ENCODE measurements at regions not wholly inside any gene's neighbourhood (a gene's known extent, or its start where the extent isn't known, plus 50 kb on each side); places are given as distances from the start of the nearest gene placed in this dataset.
"Not testable (repeated sequence)": the region's sequence is repeated elsewhere in the genome, so short reads cannot be mapped to it uniquely, and the experiment has no call there.

DNA sequence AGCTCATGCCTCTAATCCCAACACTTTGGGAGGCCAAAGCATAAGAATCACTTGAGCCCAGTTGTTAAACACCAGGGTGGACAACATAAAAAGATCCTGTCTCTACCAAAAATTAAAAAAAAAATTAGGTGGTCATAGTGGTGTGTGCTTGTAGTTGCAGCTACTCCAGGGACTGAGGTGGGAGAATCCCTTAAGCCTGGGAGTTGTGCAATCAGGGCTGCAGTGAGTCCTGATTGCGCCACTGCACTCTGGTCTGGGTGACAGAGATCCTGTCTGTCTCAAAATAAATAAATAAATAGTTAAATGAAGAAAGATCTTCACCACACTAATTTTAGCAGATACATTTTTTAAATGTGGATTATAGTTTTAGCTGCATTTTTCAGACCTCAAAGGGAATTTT lies 433.2 kb downstream of the MAT2B start:
- DNase-seq (ENCODE audit: low read depth in 2 of 2, low spot score in 1 of 2) = no peak

DNA sequence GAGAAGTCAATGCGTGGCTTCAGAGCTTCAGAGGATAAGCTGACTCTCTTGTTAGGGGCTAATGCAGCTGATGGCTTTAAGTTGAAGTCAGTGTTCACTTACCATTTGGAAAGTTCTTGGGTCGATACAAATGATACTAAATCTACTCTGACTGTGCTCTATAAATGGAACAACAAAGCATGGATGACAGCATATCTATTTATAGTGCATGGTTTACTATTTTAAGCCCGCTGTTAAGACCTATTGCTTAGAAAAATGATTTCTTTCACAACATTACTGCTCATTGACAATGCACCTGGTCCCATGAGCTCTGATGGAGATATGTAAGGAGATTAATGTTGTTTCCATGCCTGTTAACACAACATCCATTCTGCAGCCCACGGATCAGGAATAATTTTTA lies 435.7 kb downstream of the MAT2B start:
- no peak for DNase-seq (ENCODE audit: low read depth in 2 of 2, low spot score in 1 of 2)

GRCh38 chr5:163943546-163943945 lies 438.1 kb downstream of the MAT2B start:
- no peak for DNase-seq (ENCODE audit: low read depth in 2 of 2, low spot score in 1 of 2)

GRCh38 chr5:163944738-163945137 lies 439.3 kb downstream of the MAT2B start:
- no peak for DNase-seq (ENCODE audit: low read depth in 2 of 2, low spot score in 1 of 2)

DNA sequence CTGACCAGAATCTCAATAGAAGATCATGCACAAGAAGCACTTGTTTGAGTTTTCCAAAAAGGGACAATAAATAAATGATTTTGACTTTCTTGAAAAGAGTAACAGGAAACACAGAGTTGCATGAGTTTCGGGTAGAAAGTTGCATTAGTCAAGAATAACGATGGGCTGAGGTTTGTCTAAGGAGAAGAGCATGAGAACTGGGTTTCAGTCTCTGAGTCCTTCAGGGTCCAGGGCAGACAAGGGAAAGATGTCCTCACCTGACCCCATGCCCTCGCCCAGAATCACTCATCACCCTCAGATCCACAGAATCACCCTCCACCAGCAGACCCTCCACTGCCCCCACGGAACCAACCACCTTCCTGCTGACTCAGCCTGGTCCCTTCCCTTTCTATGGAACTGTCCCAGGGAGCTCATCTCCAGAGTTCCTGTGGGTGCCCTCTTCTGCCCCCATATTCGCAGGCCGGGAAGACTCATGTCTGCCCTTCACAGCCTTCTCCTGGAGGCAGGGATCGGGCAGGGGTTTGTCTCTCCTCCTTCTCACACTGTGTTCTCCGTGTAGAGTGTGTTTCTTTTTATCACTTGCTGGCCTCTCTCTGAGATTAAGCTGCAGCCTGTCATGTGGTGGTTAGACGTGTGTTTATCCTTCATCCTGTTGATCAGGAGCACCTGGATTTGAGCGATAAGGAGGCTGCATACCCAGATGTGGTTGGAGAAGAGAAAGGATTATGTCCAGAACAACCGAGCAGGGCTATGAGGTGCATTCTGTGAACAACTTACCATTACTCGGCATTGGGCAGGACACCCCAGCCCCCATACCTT lies 442.6 kb downstream of the MAT2B start:
- no peak for DNase-seq (ENCODE audit: low read depth in 2 of 2, low spot score in 1 of 2)

GRCh38 chr5:163950248-163950647 lies 444.8 kb downstream of the MAT2B start:
- DNase-seq (ENCODE audit: low read depth in 2 of 2, low spot score in 1 of 2) = no peak

DNA sequence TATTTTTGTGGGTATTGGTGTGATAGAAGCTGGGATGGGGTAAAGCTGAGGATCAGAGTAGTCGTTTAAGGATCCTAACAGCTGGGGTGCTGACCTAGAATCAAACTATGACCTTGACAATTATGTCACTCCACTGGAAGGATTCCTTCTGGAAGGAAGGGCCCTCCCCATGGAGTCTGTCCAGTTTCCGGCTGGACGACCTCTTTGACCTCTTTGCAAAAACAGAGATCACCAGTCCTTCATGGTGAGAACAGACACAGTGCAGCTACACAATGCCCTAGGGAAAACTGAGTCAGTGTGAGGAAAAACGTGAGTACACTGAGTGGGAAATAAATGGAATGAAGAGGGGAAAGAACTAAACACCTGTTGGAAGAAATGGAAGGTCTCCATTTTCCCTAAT lies 445.6 kb downstream of the MAT2B start:
- no peak for DNase-seq (ENCODE audit: low read depth in 2 of 2, low spot score in 1 of 2)

DNA sequence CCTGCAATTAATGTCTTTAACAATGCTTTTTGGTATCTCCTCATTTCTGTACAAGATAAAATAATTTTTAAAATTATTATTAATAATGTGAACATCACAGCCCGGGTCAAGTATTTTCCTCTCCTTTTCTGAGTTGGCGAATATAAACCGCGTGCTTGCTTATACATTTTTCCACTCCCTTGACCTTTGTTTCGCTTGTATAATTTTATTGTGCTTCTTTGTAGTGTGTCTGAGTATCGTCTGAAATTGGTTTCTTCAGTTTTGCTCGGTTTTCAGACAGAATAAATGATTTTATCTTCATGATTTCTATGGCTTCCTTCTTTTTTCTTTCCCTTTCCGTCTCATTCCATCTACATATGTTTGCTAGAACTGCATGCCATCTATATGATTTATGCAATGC lies 448.5 kb downstream of the MAT2B start:
- DNase-seq (ENCODE audit: low read depth in 2 of 2, low spot score in 1 of 2) = no peak

- not testable (repeated sequence) for DNase-seq (ENCODE audit: low read depth in 2 of 2, low spot score in 1 of 2)
These were observed 455.8 kb downstream of the MAT2B start for GRCh38 chr5:163961230-163961629.

- DNase-seq (ENCODE audit: low read depth in 2 of 2, low spot score in 1 of 2) = no peak
These were observed 458.5 kb downstream of the MAT2B start for GRCh38 chr5:163963881-163964280.

GRCh38 chr5:163964671-163965070 lies 459.3 kb downstream of the MAT2B start:
- no peak for DNase-seq (ENCODE audit: low read depth in 2 of 2, low spot score in 1 of 2)

DNA sequence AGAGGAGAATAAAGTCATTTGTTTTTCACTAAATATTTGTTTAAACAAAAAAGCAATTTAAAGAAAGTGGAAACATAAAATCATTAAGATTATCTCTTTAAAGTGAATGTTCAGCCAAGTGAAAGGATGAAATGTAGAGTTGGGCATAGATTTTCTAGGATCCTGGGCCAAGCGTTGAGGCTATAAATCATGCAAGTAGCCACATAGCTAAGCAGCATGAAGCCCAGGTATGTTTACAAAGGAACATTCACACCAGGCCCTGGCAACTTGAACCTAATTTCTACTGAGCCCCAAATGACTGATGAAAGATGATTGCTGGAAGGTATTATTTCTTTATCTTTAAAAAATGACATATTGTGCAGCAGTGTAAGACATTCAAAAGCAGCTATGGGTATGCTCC lies 461.8 kb downstream of the MAT2B start:
- DNase-seq (ENCODE audit: low read depth in 2 of 2, low spot score in 1 of 2) = no peak

- no peak for DNase-seq (ENCODE audit: low read depth in 2 of 2, low spot score in 1 of 2)
These were observed 463.2 kb downstream of the MAT2B start for GRCh38 chr5:163968651-163969050.

DNA sequence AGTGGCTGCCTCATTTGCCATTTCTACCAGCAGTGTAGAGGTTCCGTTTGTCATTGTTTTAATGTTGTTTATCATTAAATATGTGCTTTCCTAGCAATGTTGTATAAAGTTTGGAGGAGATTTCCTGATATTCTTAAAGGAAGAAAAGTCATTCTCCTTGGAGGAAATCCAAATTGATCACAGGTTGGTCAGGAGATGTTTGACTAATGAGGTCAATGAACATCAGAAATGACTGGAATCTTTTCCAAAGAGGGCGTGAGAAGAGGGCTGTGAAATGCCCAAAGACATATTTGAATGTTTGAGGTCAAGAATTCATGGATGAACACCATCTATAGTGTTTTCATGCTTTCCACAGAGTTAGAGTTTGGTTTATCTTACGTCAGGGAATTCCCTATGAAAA lies 471.3 kb downstream of the MAT2B start:
- no peak for DNase-seq (ENCODE audit: low read depth in 2 of 2, low spot score in 1 of 2)

- DNase-seq (ENCODE audit: low read depth in 2 of 2, low spot score in 1 of 2) = no peak
These were observed 473.5 kb downstream of the MAT2B start for GRCh38 chr5:163978897-163979296.

DNA sequence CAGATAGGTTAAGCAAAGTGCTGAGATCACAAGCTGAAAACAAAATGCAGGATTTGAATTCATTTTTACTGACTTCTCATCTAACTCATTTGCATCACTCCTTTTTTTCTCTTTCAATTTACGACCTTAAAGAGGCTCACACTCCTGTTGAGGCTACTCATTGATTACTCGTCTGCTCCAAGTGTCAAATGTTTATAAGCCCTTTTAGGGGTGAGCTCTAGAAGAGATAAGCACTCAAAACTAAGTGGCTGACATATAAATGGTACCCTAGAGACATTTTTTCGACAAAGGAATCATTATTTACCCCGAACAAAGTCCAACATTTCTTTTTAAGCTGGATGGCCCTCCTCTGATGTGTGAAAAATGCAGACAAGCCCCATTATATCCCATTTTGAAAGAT lies 483.1 kb downstream of the MAT2B start:
- no peak for DNase-seq (ENCODE audit: low read depth in 2 of 2, low spot score in 1 of 2)

DNA sequence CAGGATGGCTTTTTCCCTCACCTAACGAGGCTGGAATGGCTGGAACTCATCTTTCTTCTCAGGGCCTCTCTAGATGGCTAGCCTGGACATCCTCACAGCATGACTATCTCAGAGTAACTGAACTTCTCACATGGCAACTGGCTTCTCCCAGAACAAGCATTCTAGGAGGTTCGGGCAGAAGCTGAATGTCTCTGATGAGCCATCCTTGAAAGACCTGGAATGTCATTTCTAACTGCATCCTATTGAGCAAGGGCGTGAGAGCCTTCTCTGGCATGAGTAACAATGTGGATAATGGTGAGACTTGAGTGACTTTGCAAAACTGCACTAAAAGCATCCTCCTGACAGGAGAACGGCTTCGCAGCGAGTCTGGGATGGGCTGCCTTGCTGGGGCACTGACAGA lies 487.7 kb downstream of the MAT2B start:
- DNase-seq (ENCODE audit: low read depth in 2 of 2, low spot score in 1 of 2) = no peak

- no peak for DNase-seq (ENCODE audit: low read depth in 2 of 2, low spot score in 1 of 2)
These were observed 489.8 kb downstream of the MAT2B start for GRCh38 chr5:163995206-163995605.

GRCh38 chr5:163997965-163998364 lies 492.5 kb downstream of the MAT2B start:
- no peak for DNase-seq (ENCODE audit: low read depth in 2 of 2, low spot score in 1 of 2)

GRCh38 chr5:164000241-164000640 lies 494.8 kb downstream of the MAT2B start:
- DNase-seq (ENCODE audit: low read depth in 2 of 2, low spot score in 1 of 2) = no peak

DNA sequence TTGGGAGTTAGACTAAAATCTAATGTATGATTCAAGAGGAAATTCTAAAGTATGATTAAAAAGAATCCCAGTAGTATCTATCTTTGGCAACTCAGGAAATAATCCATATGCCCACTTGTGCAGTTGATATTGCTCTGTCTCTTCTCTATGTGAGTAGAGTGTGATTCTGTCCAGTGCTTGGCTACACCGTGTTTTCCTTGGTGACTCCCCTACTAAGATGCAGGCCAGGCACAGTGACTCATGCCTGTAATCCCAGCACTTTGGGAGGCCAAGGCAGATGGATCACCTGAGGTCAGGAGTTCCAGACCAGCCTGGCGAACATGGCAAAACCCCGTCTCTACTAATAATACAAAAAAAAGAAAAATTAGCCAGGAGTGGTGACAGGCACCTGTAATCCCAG lies 495.4 kb downstream of the MAT2B start:
- no peak for DNase-seq (ENCODE audit: low read depth in 2 of 2, low spot score in 1 of 2)

DNA sequence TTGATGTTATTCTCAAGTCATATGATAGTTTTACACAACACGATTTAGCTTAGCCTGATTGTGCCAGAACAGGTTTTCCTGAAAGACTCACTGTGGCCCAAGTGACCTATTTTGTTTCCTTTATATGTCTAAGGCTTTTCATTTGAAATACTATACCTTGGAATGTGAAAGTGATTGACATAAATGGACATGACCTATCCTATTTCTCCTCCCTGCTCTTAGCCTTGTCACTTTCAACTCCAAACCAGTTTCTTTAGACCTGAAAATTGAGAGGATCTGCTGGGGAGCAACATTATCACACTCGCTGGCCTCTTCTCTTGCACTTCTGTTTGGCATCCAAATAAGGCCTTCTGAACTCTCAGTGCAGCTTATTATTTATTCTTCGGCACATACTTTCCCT lies 496.8 kb downstream of the MAT2B start:
- DNase-seq (ENCODE audit: low read depth in 2 of 2, low spot score in 1 of 2) = no peak

GRCh38 chr5:164002628-164003027 lies 497.2 kb downstream of the MAT2B start:
- no peak for DNase-seq (ENCODE audit: low read depth in 2 of 2, low spot score in 1 of 2)

Measured in stimulated activated CD8-positive, alpha-beta memory T cell treated with anti-CD3 and anti-CD28 coated beads, Interleukin-4, amount 100 ng/mL, for 1 hour (primary cell).